ENCODE measurements at regions not wholly inside any gene's neighbourhood (a gene's known extent, or its start where the extent isn't known, plus 50 kb on each side); places are given as distances from the start of the nearest gene placed in this dataset.

GRCh38 chr2:154570501-154570900, 128.0 kb upstream of the KCNJ3 start:
- TF ChIP-seq POLR2A (IDR thresholded peaks at IDR 0.05; ENCODE audit: low read length) (no peak), GATA1 (IDR thresholded peaks at IDR 0.05; ENCODE audit: low read depth, low read length) (no peak)
